ENCODE measurements at regions not wholly inside any gene's neighbourhood (a gene's known extent, or its start where the extent isn't known, plus 50 kb on each side); places are given as distances from the start of the nearest gene placed in this dataset.

DNA sequence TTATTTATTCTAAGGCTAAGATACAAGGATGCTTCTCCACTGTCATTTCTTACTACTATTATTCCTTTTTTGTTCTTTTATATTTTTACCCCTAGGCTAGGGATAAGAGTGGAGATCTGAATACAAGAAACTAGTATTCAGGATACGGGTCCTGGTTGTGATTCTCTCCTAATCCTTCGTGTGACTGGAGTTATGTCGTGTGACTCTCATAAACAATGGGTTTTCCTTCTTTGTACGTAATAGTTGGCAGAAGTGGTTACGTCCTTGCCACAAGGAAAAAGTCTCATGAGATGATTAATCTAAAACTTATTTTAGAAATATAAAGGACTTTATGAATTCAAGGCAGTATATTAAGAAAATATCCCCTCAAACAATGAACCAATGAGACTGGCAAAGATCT is 497.2 kb upstream of the FAM241A start:
- no peaks in the 10 kb centered on the region for H3K9me3 ChIP-seq (replicated peaks in 1 of 2; ENCODE audit: control insufficient read depth in 1 of 2, insufficient read depth in 1 of 2, low read length in 2 of 2)
- no peak overlapping the region for H3K27ac Mint-ChIP-seq
- intact Hi-C loops (cut with micrococcal nuclease), result no loop called here

DNA sequence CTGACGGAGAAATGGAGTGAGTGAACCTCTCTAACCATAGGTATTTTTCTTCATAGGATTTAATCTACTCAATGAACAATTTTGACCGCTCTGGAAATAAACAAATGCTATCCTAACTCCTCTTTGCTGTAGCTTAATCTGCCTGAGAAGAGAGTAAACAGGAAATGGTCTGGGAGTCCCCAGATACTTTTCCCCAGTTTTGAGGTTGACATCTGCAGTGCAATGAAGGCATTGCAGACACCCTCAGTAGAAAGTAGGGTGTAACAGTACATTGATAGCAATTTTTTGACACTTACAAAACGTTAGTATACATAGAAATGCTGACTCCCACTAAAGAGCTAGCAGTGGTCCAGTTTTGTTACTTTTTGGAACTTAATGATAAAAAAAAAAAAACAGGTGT is 495.9 kb upstream of the FAM241A start:
- Mint-ChIP-seq H3K9me3 (peaks cover 0 to 2% (median 0%) of the 10 kb centered on the region in 7 donors), H3K36me3 (no peaks in the 10 kb centered on the region), H3K4me3 (no peak overlapping the region), H3K27ac (no peak overlapping the region), H3K27me3 (ENCODE audit: low read depth in 3 of 3) (peaks cover 2 to 7% (median 5%) of the 10 kb centered on the region in 3 donors), H3K4me1 (no peaks in the 10 kb centered on the region)
- no peaks in the 10 kb centered on the region for H3K27me3 ChIP-seq (ENCODE audit: control insufficient read depth in 2 of 2, insufficient read depth in 2 of 2, low read length in 2 of 2)
- intact Hi-C loops (cut with micrococcal nuclease), result no loop called here
- TF ChIP-seq, protein P1, sequence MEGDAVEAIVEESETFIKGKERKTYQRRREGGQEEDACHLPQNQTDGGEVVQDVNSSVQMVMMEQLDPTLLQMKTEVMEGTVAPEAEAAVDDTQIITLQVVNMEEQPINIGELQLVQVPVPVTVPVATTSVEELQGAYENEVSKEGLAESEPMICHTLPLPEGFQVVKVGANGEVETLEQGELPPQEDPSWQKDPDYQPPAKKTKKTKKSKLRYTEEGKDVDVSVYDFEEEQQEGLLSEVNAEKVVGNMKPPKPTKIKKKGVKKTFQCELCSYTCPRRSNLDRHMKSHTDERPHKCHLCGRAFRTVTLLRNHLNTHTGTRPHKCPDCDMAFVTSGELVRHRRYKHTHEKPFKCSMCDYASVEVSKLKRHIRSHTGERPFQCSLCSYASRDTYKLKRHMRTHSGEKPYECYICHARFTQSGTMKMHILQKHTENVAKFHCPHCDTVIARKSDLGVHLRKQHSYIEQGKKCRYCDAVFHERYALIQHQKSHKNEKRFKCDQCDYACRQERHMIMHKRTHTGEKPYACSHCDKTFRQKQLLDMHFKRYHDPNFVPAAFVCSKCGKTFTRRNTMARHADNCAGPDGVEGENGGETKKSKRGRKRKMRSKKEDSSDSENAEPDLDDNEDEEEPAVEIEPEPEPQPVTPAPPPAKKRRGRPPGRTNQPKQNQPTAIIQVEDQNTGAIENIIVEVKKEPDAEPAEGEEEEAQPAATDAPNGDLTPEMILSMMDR (IDR thresholded peaks at IDR 0.05), result no peak
- no peak overlapping the region for H3K4me2 ChIP-seq (replicated peaks; ENCODE audit: extremely low read depth, low read length, poor library complexity, severe bottlenecking)
- DNase-seq, result no peak
- H3K9ac ChIP-seq (ENCODE audit: insufficient read depth, low read length, poor library complexity, severe bottlenecking), result no peak overlapping the region
- no peaks in the 10 kb centered on the region for H3K36me3 ChIP-seq (replicated peaks in 1 of 2; ENCODE audit: control insufficient read depth in 1 of 2, insufficient read depth in 2 of 2, low read length in 2 of 2)
- H4K20me1 ChIP-seq (ENCODE audit: insufficient read depth, low read length), result no peaks in the 10 kb centered on the region
- H3K27ac ChIP-seq (ENCODE audit: low read depth in 1 of 2, low read length in 2 of 2), result no peak overlapping the region
- no CpG with 5 or more reads among the region's 3 CpGs for WGBS (ENCODE audit: insufficient coverage)
- no peak overlapping the region for H3K4me3 ChIP-seq (replicated peaks in 1 of 3; ENCODE audit: low read depth in 2 of 3, low read length in 3 of 3)
- H3K4me1 ChIP-seq (ENCODE audit: control insufficient read depth in 1 of 2, insufficient read depth in 2 of 2, low read length in 2 of 2), result no peaks in the 10 kb centered on the region
- H2AFZ ChIP-seq (ENCODE audit: insufficient read depth, low read depth, low read length, poor library complexity, severe bottlenecking), result no peak overlapping the region
- no peaks in the 10 kb centered on the region for H3K79me2 ChIP-seq (ENCODE audit: insufficient read depth, low read length)
- no peaks in the 10 kb centered on the region for H3K9me3 ChIP-seq (replicated peaks in 1 of 2; ENCODE audit: control insufficient read depth in 1 of 2, insufficient read depth in 1 of 2, low read length in 2 of 2)

More for the DNA sequence above, 497.2 kb upstream of the FAM241A start:
- Mint-ChIP-seq H3K4me1 (no peaks in the 10 kb centered on the region), H3K9me3 (peaks cover 0 to 2% (median 0%) of the 10 kb centered on the region in 7 donors), H3K27me3 (ENCODE audit: low read depth in 3 of 3) (peaks cover 2 to 7% (median 5%) of the 10 kb centered on the region in 3 donors), H3K36me3 (no peaks in the 10 kb centered on the region), H3K4me3 (no peak overlapping the region)
- Histone ChIP-seq H3K27me3 (ENCODE audit: control insufficient read depth in 2 of 2, insufficient read depth in 2 of 2, low read length in 2 of 2) (no peaks in the 10 kb centered on the region), H3K79me2 (ENCODE audit: insufficient read depth, low read length) (no peaks in the 10 kb centered on the region), H2AFZ (ENCODE audit: insufficient read depth, low read depth, low read length, poor library complexity, severe bottlenecking) (no peak overlapping the region), H4K20me1 (ENCODE audit: insufficient read depth, low read length) (no peaks in the 10 kb centered on the region), H3K4me3 (replicated peaks in 1 of 3; ENCODE audit: low read depth in 2 of 3, low read length in 3 of 3) (no peak overlapping the region), H3K9ac (ENCODE audit: insufficient read depth, low read length, poor library complexity, severe bottlenecking) (no peak overlapping the region), H3K27ac (ENCODE audit: low read depth in 1 of 2, low read length in 2 of 2) (no peak overlapping the region), H3K4me1 (ENCODE audit: control insufficient read depth in 1 of 2, insufficient read depth in 2 of 2, low read length in 2 of 2) (no peaks in the 10 kb centered on the region), H3K4me2 (replicated peaks; ENCODE audit: extremely low read depth, low read length, poor library complexity, severe bottlenecking) (no peak overlapping the region), H3K36me3 (replicated peaks in 1 of 2; ENCODE audit: control insufficient read depth in 1 of 2, insufficient read depth in 2 of 2, low read length in 2 of 2) (no peaks in the 10 kb centered on the region)
- DNase-seq, result no peak
- TF ChIP-seq, protein P1 (IDR thresholded peaks at IDR 0.05), result no peak
- WGBS (ENCODE audit: insufficient coverage), result no CpG with 5 or more reads among the region's 5 CpGs

All from CD14-positive monocyte (primary cell).